Amniotic stem cell (primary cell): ENCODE measurements at regions not wholly inside any gene's neighbourhood (a gene's known extent, or its start where the extent isn't known, plus 50 kb on each side); places are given as distances from the start of the nearest gene placed in this dataset.

Experiments
- DNase-seq: peaks from one replicate; lab custom pipeline; 2025; lab: John Stamatoyannopoulos, UW

DNA sequence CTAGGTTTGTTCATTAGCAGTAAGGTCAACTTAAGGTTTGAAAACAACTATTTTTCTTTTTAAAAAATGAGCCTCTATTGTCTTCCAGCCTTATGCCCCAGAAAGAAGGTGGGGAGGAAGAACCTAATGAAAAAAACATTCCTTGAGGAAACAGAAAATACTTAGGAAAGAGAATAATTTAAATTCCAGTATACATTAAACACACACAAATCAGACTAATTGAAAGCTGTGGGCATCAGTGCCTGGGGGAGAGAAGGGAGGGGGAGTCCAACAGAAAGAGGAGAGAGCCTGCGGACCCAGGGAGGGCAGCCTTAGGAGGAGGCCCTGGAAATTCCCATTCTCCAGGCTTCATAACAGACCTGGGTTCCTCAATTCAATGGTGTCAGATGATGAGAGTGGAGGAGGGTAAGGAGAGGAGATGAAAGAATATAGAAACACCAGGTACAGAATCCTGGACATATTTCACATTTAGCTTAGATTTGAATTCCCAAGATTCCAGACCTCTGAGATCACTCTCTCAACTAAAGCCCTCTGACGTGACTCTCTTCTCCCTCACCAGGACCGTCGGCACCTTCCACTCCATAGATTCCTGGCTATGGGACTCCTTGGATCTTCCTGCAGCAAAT is 320.5 kb upstream of the UMPS start:
- DNase-seq = no peak

DNA sequence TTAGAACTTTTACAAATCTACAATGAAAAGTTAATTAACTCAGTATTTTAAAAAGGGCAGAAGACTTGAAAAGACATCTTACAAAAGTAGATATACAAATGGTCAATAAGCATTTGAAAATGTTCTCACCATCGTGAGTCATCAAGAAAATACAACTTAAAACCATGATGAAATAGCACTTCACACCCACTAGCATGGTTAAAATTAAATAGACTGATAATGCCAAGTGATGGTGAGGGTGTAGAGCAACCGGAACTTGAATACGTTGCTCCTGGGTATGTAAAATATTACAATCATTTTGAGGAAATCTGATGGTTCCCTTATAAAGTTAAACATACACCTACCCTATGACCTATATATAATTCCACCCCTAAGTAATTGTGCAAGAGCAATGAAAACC is 319.8 kb upstream of the UMPS start:
- DNase-seq = no peak

DNA sequence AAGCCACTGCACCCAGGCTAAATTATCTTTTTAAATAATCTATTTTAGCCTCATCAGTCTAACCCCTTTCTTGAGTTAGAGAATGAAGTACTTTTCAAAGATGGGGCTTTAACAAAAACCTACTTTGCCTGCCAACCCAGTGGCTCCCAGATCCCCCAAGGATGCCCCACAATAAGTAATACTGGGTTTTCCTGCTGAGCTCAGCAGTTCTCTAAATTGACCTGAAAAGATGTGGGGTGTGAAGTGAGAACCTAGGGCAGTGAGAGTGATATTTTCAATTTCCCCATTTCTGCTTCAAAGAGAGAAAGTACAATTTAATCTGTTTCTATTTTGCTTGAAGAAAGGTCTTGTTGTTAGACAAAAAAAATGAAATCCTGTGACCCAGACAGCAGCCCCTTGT is 318.5 kb upstream of the UMPS start:
- DNase-seq = no peak

DNA sequence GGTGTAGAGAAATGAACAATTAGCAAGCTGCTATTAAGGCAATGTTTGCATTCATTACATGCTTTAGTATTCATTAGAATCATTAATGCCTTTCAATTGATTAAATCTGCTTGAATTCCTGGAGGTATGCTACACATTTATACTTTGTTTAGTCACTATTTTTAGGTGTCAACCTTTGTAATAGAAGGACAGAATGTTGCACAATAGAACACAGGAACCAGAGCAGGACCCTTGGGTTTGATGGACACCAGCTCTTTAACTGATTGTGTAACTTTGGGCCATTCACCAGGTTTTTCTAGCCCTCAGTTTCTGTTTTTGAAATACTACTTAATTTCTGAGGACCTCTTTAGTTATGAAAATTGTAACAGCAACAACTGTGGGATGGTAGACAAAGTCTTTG is 317.6 kb upstream of the UMPS start:
- no peak for DNase-seq

DNA sequence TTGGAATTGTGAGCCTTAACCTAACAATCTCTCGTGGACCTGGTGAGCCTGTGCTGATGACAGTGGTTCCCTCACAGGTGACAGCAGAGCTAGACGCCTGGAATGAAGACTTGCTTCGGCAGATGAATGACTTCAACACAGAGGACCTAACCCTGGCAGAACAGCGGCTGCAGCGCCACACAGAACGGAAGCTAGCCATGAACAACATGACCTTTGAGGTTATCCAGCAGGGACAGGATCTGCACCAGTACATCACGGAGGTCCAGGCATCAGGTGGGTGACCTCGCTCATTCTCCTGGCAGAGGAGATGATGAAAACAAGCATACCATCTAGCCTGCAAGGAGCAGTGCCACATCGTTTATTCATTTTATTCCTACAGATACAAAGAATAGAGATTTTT is 316.9 kb upstream of the UMPS start:
- no peak for DNase-seq

DNA sequence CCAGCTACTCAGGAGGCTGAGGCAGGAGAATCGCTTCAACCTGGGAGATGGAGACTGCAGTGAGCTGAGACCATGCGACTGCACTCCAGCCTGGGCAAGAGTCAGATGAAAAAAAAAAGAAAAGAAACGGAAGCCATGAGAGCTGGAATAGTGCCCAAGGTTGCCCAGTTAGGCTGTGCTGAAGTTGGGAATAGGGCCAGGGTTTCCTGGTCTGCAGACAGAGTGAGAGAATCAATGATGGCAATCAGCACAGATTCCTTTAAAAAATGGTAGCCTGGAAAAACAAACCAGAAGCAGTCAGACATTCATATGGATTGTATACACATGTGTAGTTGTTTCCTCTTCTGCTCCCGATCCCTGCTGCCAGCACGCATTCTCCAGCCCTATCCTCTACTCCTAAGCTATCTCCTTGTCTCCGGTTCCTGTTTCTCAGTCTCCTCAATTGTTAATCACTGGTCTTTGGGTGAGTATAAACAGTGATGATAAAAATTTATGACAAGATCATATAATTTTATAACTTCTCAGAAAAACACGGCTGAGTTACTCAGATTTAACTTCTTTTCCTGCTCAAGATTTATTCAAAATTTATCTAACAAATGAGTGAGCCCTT is 316.2 kb upstream of the UMPS start:
- DNase-seq = no peak

DNA sequence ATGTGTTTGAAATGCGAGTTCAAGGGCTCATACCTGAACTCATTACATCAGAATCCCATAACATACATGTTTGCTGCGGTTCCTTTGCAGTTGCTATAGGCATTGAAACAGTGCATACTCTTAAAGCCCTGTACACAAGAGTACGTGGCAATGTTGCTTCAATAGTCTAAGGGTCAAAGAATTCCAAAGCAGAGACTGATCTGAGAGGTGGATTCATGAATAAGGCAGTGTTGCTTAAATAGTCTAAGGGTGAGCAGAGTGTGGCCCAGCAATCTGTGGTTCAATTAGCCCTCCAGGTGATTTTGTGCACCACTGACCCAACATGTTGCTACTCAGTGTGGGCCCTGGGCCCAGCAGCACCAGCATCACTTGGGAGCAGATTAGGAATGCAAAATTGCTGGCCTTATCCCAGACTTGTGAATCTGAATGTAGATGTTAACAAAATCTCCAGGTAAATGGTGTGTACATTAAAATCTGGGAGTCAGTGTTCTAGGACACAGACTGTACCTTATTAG is 314.7 kb upstream of the UMPS start:
- DNase-seq = no peak

DNA sequence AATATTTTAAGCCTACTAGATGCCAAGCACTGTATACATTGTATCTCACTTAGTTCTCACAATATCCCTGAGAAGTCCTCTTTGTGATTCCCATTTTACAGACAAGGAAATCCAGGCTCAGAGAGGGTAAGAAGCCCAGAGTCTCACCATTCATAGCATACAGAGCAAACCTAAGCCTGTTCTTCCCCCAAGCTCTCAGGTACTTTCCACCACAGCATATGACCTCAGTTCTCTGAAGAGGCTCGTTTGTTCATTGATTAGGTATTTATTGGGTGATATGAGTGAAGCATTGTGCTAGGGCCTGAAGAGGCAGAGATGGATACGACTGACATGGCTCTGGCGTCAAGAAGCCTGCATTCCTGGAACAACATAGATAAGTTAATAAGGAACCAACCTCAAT is 310.9 kb upstream of the UMPS start:
- DNase-seq = no peak

DNA sequence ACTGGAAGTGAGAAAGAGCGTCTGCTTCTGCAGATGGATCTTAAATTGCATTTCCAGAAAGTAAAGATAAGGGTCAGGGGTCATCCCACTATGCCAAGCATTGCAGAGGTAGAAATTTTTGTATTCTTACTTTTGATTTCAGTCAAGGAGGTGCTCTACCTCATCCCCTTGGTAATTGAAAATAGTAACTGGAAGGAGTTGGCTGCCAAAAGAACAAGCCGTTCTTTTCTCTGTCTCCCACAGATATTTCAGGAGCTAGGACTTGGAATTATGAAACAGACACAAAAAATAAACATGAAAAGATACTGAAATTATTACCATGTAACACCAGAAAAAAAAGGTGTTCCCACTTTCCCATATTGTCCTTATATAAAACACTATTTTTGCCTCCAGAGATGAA is 309.9 kb upstream of the UMPS start:
- DNase-seq = no peak

DNA sequence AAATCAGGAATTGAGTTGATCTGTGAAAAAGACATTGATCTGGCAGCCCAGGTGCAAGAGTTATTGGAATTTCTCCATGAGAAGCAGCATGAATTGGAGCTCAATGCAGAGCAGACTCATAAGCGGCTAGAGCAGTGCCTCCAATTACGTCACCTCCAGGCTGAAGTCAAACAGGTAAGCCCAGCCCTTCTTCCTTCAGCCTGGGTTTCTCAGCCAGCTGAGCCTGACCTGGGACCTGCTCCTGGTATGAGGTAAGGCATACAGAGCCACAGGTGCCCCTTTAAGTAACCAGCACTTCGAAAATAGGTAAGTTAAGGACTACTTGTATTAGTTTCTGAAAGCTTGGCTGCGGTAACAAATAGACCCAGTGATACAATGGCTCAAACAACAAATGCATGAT is 307.4 kb upstream of the UMPS start:
- DNase-seq = no peak

DNA sequence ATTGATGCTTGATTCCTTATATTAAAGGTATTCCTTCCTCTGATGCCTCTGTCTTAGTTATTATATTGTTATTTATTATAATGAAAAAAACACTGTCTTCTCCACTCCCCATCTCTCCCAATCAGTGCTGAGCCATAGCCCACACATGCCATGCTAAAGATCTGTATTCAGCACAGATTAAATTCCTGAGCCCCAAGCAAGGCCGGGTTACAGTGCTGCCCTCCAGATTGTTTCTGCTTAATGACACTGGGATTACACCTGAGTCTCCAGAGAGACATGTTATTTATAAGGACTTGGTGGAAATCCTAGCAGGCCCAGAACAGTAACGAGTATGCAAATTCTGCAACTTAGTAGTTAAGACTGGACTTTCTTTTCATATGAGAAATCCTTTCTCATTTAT is 305.9 kb upstream of the UMPS start:
- no peak for DNase-seq

DNA sequence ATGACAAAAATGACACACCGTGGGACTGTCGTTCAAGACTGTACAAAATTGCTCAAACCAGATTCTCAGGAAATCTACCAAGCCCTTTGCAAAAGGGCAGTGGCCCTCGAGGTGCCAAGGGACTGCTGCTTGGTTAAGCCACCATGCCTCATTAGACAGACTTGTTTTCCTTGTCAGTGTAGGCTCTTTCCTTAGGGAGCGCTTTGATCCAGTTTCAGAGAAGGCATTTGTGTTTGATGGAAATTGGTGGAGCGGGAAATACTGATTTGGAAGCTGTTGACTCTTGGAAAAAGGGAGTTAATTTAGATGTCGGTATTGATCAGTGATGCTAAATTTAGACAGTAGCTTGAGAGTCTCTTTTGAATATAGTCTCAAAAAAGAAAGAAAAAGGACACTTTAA is 304.3 kb upstream of the UMPS start:
- DNase-seq = no peak

DNA sequence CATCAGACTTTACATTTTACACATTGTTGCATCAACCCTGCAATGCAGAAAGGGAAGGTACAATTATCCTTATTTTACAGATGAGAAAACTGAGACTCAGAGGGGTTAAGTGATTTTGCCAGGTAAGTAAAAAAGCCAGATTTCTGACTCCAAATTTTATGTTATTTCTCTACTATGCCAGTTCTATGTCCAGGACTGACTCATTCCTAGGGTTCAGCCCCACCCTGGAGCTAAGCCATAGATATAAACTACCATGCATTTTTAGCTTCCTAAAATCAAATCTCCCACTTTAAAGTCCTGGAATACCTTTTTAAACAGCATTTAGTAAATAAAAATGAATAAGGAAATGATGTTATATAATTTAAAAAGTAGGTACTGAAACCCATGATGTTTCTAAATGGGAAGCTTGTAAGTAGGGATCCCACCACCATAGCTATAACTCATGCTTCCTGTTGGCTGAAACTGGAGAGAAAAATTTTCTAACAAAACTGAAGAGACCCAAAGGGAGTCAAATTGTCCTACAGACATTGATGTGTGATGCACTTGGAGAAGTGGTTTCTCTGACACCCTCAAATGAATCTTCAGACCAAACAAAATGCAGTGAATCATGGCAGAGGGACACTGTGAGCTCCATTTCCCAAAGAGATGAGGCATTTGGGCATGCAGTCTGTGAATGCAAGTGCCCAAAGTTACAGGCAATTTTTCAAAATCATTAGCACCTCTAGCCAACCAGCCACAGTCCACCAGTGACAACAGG is 301.7 kb upstream of the UMPS start:
- DNase-seq = no peak

DNA sequence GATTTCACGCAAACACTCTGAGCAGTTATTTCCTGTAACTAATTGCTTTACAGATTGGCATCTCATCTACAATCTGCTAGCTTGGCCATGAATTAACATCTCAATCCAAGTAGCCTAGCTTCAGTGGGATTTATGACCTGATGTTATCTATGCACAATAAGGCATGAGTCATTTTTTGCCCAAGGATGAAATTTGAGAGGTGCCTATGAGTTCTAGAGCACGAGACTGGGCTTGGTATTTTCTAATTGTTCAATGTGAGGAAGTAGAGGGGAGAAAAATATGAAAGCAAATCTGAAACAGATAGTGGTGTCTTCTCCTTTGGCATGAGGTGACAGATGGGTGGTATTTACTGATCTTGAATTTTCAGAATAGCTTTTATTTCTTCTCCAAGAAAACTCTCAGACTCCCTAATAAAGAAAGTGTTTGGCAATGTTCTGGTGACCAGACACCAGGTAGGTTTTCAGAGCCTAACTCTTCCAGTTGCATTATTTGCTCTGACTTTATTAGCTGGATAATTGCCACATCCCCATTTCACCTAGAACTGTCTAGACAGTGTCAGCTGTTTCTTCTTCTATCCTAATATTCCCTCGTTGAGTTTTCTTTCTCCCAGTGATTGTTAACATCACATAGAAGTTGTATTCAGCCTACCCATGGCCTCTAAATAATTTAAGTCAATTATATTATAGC is 301.0 kb upstream of the UMPS start:
- no peak for DNase-seq

DNA sequence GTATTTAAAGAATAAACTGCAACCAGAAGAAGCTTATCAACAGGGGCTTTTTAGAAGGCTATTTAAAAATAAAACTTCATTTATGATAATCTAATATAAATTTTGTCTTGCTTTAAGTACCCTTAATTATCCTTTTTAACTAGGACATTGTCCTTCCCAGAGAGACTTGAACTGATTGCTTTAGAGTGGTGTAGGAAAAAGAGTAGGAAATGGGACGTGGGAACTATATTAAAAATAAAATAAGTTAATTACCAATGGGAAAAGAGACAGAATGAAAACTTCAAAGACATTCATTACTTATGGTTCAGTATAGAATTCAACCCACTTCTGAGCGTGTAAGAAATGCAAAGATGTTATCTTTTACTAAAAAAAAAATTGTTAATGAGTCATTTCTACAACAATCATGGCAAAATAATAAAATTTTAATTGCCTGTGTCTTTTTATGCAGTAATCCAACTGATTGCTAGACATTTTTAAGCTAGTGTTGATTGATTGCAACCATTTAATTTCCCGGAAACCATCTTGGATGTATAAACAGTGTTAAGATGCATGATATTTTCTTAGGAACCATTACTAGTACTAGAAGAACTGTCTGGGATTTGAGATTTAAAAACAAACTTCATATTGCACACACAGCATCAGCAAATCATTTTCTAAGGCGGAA is 298.8 kb upstream of the UMPS start:
- no peak for DNase-seq

DNA sequence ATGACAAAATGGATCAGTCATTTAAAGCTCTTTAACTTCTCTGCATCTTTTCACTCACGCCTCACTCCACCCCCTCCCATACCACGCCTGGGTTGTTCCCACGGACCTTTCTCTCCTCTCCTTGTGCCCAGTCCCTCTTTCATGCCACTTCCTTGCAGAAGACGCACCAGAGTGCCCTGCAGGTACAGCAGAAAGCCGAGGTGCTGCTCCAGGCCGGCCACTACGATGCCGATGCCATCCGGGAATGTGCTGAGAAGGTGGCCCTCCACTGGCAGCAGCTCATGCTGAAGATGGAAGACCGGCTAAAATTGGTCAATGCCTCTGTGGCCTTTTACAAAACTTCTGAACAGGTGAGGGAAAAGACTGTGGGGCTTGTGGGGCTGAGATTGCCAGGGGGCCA is 296.1 kb upstream of the UMPS start:
- no peak for DNase-seq

DNA sequence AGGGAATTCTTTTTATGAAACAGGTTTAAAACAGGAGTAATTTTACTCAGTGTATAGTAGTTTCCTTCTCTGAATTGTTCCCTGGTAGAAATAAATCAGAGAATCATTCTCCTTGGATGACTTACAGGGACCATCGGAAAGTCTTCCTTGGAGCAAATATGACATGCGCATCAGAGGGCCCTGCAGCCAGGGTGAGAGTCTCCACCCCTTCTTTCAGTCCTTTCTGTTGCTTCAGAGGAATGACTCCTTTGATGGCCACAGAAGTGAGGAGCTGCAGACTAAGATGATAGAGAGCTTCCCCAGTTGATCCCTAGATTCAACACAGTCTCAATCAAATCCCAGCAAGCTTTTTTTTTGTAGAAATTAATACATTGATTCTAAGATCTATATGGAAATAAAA is 294.8 kb upstream of the UMPS start:
- DNase-seq = no peak

DNA sequence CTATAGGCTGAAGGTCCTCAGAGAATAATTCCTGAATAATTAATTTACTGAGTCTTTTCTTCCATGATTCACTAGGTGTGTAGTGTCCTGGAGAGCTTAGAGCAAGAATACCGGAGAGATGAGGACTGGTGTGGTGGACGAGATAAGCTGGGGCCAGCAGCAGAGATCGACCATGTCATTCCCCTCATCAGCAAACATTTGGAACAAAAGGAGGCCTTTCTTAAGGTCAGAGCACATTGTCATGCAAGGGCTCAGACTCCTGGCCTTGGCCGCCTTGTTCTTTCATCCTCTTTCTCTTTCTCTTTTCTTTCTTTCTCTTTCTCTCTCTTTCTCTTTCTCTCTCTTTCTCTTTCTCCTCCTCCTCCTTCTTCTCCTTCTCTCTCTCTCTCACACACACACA is 291.4 kb upstream of the UMPS start:
- DNase-seq = no peak

DNA sequence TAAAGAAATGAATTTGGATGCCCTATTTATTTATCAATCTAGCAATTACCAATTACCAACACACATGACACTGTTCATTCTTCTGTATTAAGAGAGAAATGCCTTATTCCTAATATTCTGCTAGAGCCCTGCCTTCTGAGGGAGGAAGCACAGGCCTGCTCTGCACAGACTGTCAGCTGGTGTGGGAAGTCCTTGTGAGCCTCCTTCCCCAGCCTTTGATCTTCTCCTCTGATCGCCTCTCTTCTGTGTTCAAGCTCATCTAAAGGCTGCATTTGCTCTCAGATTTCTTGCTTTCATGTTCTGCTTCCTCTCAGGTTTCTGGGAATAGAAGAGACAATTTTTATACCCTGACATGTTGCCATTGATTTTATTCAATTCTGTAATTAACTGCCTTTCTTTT is 290.6 kb upstream of the UMPS start:
- DNase-seq = no peak

DNA sequence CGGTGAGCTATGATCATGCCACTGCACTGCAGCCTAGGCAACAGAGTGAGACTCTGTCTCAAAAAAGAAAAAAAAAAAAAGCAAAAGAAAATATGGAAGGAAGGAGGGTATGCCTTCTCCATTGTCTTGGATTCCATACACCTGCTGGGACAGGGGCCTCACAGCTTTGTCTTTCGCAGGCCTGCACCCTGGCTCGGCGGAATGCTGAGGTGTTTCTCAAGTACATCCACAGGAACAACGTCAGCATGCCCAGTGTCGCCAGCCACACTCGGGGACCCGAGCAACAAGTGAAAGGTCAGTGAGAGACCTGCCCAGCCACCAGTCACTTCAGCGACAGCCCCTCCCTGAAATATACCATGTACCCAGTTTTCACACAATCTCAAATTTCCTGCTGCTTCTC is 288.5 kb upstream of the UMPS start:
- no peak for DNase-seq

DNA sequence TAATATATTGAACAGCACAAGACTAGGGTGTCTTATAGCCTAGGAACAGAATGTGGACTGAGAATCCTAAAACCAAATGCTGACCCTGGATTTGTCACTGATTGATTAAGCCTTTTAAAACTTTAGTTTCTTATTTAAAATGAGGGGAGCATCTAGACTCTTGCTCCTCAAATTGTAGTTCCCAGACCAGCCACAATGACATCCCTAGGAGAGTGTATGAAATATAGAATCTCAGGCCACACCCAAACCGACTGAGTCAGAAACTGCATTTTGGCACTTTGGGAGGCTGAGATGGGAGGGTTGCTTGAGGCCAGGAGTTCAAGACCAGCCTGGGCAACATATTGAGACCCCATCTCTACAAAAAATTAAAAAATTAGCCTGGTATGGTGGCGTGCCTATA is 287.8 kb upstream of the UMPS start:
- DNase-seq = no peak

DNA sequence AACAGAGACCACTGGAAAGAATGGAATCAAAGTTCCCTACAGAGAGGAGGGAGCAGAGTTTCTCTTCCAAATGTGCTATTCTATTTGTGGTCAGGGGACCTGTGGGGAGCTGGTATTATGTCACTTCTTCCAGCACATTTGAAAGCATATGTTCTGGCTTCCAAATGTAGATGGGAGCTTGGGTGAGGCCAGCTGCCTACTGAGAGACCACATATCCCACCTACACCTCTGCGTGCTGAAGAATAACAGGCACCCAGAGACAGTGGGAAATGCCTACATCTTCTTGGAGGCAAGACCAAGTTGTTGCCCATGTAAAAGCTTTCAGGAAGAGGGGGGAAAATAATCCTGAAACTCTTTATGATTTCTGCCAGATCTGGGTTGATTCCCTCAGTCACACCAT is 286.8 kb upstream of the UMPS start:
- no peak for DNase-seq
